ENCODE measurements at regions not wholly inside any gene's neighbourhood (a gene's known extent, or its start where the extent isn't known, plus 50 kb on each side); places are given as distances from the start of the nearest gene placed in this dataset.

GRCh38 chr5:141800617-141801016 lies 77.6 kb downstream of the PCDH1 start:
- DNase-seq (ENCODE audit: insufficient read length, low spot score) (no peak), FAIRE-seq (no peak)
- TF ChIP-seq CTCF (IDR thresholded peaks at IDR 0.05; ENCODE audit: insufficient read depth, missing control alignments): no peak

GRCh38 chr5:141799507-141800167 lies 78.6 kb downstream of the PCDH1 start:
- TF ChIP-seq CTCF (IDR thresholded peaks at IDR 0.05; ENCODE audit: insufficient read depth, missing control alignments): no peak
- DNase-seq (ENCODE audit: insufficient read length, low spot score) (no peak), FAIRE-seq (no peak)

GRCh38 chr5:141797425-141797824 lies 80.8 kb downstream of the PCDH1 start:
- FAIRE-seq: no peak

GRCh38 chr5:141795421-141795820 lies 82.8 kb downstream of the PCDH1 start:
- no peak for TF ChIP-seq CTCF (IDR thresholded peaks at IDR 0.05; ENCODE audit: insufficient read depth, missing control alignments)
- FAIRE-seq (no peak), DNase-seq (ENCODE audit: insufficient read length, low spot score) (no peak)

More at GRCh38 chr5:141797425-141797824, 80.8 kb downstream of the PCDH1 start:
- no peak for TF ChIP-seq CTCF (IDR thresholded peaks at IDR 0.05; ENCODE audit: insufficient read depth, missing control alignments)
- no peak for DNase-seq (ENCODE audit: insufficient read length, low spot score)

- DNase-seq (ENCODE audit: insufficient read length, low spot score): no peak
- no peak for TF ChIP-seq CTCF (IDR thresholded peaks at IDR 0.05; ENCODE audit: insufficient read depth, missing control alignments)
- no peak for FAIRE-seq
These were observed 84.3 kb downstream of the PCDH1 start for GRCh38 chr5:141793881-141794280.

GRCh38 chr5:141793403-141793802 lies 84.8 kb downstream of the PCDH1 start:
- DNase-seq (ENCODE audit: insufficient read length, low spot score): no peak
- TF ChIP-seq CTCF (IDR thresholded peaks at IDR 0.05; ENCODE audit: insufficient read depth, missing control alignments): no peak
- FAIRE-seq: no peak

- no peak for DNase-seq (ENCODE audit: insufficient read length, low spot score)
- no peak for FAIRE-seq
- no peak for TF ChIP-seq CTCF (IDR thresholded peaks at IDR 0.05; ENCODE audit: insufficient read depth, missing control alignments)
These were observed 87.6 kb downstream of the PCDH1 start for GRCh38 chr5:141790630-141791029.

Data from D721Med (cell line).